Keratinocyte (primary cell): ENCODE measurements at regions not wholly inside any gene's neighbourhood (a gene's known extent, or its start where the extent isn't known, plus 50 kb on each side); places are given as distances from the start of the nearest gene placed in this dataset.
"Not testable (repeated sequence)": the region's sequence is repeated elsewhere in the genome, so short reads cannot be mapped to it uniquely, and the experiment has no call there.

ENCODE experiments used
- DNase-seq: peaks from one replicate; pipeline ENCODE4 v3.0.0-alpha.2; 2011; ENCODE audit warnings: low read depth, missing footprints, low spot score
- FAIRE-seq: peaks from 2 replicates; lab custom pipeline; 2011; peaks lifted over from hg19 to GRCh38; lab: Jason Lieb, UNC
- H2AFZ ChIP-seq: 2 replicates; pipeline ENCODE4 v1.6.0; 2012; ENCODE audit warnings: low read length, control low read depth, inconsistent platforms; ENCODE audit not compliant: control insufficient read depth
- H3K27ac ChIP-seq: 2 replicates; pipeline ENCODE4 v1.5.1; 2011; ENCODE audit warnings: low read length; ENCODE audit not compliant: control insufficient read depth, insufficient read depth
- H3K27me3 ChIP-seq: 3 replicates; pipeline ENCODE4 v1.6.0; 2011; ENCODE audit warnings: low read length; ENCODE audit not compliant: control insufficient read depth, insufficient read depth; ENCODE audit errors: extremely low read depth
- H3K36me3 ChIP-seq, 2 experiments: 2 replicates in 1 of 2; 3 replicates in 1 of 2; pipeline ENCODE4 v1.5.1; 2011; ENCODE audit warnings: low read length in 2 of 2, mild to moderate bottlenecking in 1 of 2; ENCODE audit not compliant: control insufficient read depth in 2 of 2, insufficient read depth in 2 of 2; ENCODE audit errors: extremely low read depth in 1 of 2
- H3K4me1 ChIP-seq: 3 replicates; pipeline ENCODE4 v1.5.1; 2011; ENCODE audit warnings: low read length; ENCODE audit not compliant: control insufficient read depth, insufficient read depth; ENCODE audit errors: extremely low read depth
- H3K4me2 ChIP-seq: 3 replicates; pipeline ENCODE4 v1.6.0; 2011; ENCODE audit warnings: low read depth, low read length; ENCODE audit not compliant: control insufficient read depth, insufficient read depth; ENCODE audit errors: extremely low read depth
- H3K4me3 ChIP-seq, 3 experiments: fragments of 200-600 bp in 1 of 3; sonication (generic) in 1 of 3; 2 replicates in 2 of 3; 3 replicates in 1 of 3; pipeline ENCODE4 v1.5.1; 2011 to 2016; ENCODE audit warnings: low read length in 3 of 3, mild to moderate bottlenecking in 3 of 3, control low read depth in 2 of 3, inconsistent platforms in 1 of 3, low read depth in 1 of 3, mixed read lengths in 1 of 3, mixed run types in 1 of 3, moderate library complexity in 1 of 3; ENCODE audit not compliant: control insufficient read depth in 2 of 3, insufficient read depth in 2 of 3; ENCODE audit errors: extremely low read depth in 1 of 3
- H3K79me2 ChIP-seq: 2 replicates; pipeline ENCODE4 v1.6.0; 2012; ENCODE audit warnings: low read length; ENCODE audit not compliant: control insufficient read depth, insufficient read depth
- H3K9ac ChIP-seq: 3 replicates; pipeline ENCODE4 v1.6.0; 2011; ENCODE audit warnings: low read length; ENCODE audit not compliant: control insufficient read depth, insufficient read depth; ENCODE audit errors: extremely low read depth
- H3K9me1 ChIP-seq: 3 replicates; pipeline ENCODE4 v1.6.0; 2011; ENCODE audit warnings: low read length; ENCODE audit not compliant: control insufficient read depth, insufficient read depth; ENCODE audit errors: extremely low read depth
- H3K9me3 ChIP-seq: 2 replicates; pipeline ENCODE4 v1.5.1; 2012; ENCODE audit warnings: low read depth, low read length; ENCODE audit not compliant: control insufficient read depth
- H4K20me1 ChIP-seq: 3 replicates; pipeline ENCODE4 v1.6.0; 2011; ENCODE audit warnings: low read length; ENCODE audit not compliant: control insufficient read depth, insufficient read depth; ENCODE audit errors: extremely low read depth
- CTCF ChIP-seq, 3 experiments: IDR thresholded peaks in 1 of 3; conservative IDR thresholded peaks in 1 of 3; optimal IDR thresholded peaks in 1 of 3; 2 replicates in 2 of 3; 3 replicates in 1 of 3; pipeline versions ENCODE3 to v1.5.1; 2011; ENCODE audit warnings: low read length in 3 of 3, mild to moderate bottlenecking in 3 of 3, moderate library complexity in 2 of 3, control low read depth in 1 of 3, inconsistent platforms in 1 of 3; ENCODE audit not compliant: insufficient read depth in 2 of 3; ENCODE audit errors: extremely low read depth in 1 of 3
- EZH2 ChIP-seq: IDR thresholded peaks from one replicate; pipeline ENCODE4 v1.6.1; 2012; ENCODE audit warnings: inconsistent platforms, mild to moderate bottlenecking, low read length, moderate library complexity
- dilution Hi-C: fragments of 300-500 bp; cut with MboI; formaldehyde crosslinking; loops from one replicate; pipeline ENCODE4 v1.7.0; 2020; ENCODE audit warnings: low sequenced_read_pairs; ENCODE audit not compliant: extremely low pct_ligation_motif_present

GRCh38 chr2:156237558-156237957 is 95.0 kb downstream of the NR4A2 start:
- Histone ChIP-seq H3K9ac (no peak overlapping the region), H3K27ac (no peak overlapping the region), H3K27me3 (no peaks in the 10 kb centered on the region), H3K36me3 (no peaks in the 10 kb centered on the region), H3K4me1 (no peaks in the 10 kb centered on the region), H3K9me3 (no peaks in the 10 kb centered on the region), H3K4me3 (no peak overlapping the region), H3K9me1 (no peaks in the 10 kb centered on the region), H3K79me2 (no peaks in the 10 kb centered on the region), H3K4me2 (no peak overlapping the region), H4K20me1 (no peaks in the 10 kb centered on the region), H2AFZ (no peak overlapping the region)
- TF ChIP-seq CTCF (optimal IDR thresholded peaks at IDR 0.05 in 1 of 3, IDR thresholded peaks at IDR 0.05 in 1 of 3, conservative IDR thresholded peaks at IDR 0.05 in 1 of 3; ENCODE audit: extremely low read depth in 1 of 3, insufficient read depth in 2 of 3, low read length in 3 of 3) (no peak), EZH2 (no peak)
- dilution Hi-C loops: no loop called here
- FAIRE-seq (no peak), DNase-seq (no peak)

- TF ChIP-seq CTCF (optimal IDR thresholded peaks at IDR 0.05 in 1 of 3, IDR thresholded peaks at IDR 0.05 in 1 of 3, conservative IDR thresholded peaks at IDR 0.05 in 1 of 3; ENCODE audit: extremely low read depth in 1 of 3, insufficient read depth in 2 of 3, low read length in 3 of 3) (no peak), EZH2 (no peak)
- Histone ChIP-seq H3K9me3 (no peaks in the 10 kb centered on the region), H3K79me2 (no peaks in the 10 kb centered on the region), H3K4me3 (no peak overlapping the region), H3K4me1 (no peaks in the 10 kb centered on the region), H2AFZ (no peak overlapping the region), H4K20me1 (no peaks in the 10 kb centered on the region), H3K27me3 (no peaks in the 10 kb centered on the region), H3K27ac (no peak overlapping the region), H3K36me3 (no peaks in the 10 kb centered on the region), H3K9ac (no peak overlapping the region), H3K9me1 (no peaks in the 10 kb centered on the region), H3K4me2 (no peak overlapping the region)
- DNase-seq: no peak
- no peak for FAIRE-seq
- dilution Hi-C loops: no loop called here
Observed at GRCh38 chr2:156229724-156230362, 102.7 kb downstream of the NR4A2 start.

GRCh38 chr2:156223328-156223727 is 109.2 kb downstream of the NR4A2 start:
- H3K4me1 ChIP-seq, H3K9me1 ChIP-seq, H3K36me3 ChIP-seq, H3K27ac ChIP-seq, H3K9me3 ChIP-seq, H2AFZ ChIP-seq, DNase-seq, H3K4me3 ChIP-seq, dilution Hi-C loops, FAIRE-seq, H4K20me1 ChIP-seq, H3K27me3 ChIP-seq, H3K79me2 ChIP-seq, H3K4me2 ChIP-seq, H3K9ac ChIP-seq: not testable (repeated sequence)
